CD4-positive, alpha-beta T cell treated with Interleukin-17A for 4 hours (primary cell): ENCODE measurements at regions not wholly inside any gene's neighbourhood (a gene's known extent, or its start where the extent isn't known, plus 50 kb on each side); places are given as distances from the start of the nearest gene placed in this dataset.
A peak's percentile ranks its signal among the peaks of the same experiment; 100 is the strongest.

Source experiments
- DNase-seq: peaks from one replicate; pipeline ENCODE4 v3.0.0-alpha.2; 2020; ENCODE audit warnings: mixed read lengths

- no peak for DNase-seq
Observed at GRCh38 chr1:23614032-23614660, 54.8 kb upstream of the ID3 start.

- DNase-seq: peak; percentile 75
Observed at GRCh38 chr1:23613191-23614031, 54.1 kb upstream of the ID3 start.

GRCh38 chr1:23611601-23612327, 52.5 kb upstream of the ID3 start:
- peak; percentile 70 for DNase-seq

GRCh38 chr1:23610677-23611076, 51.4 kb upstream of the ID3 start:
- DNase-seq: no peak

- DNase-seq: no peak
Observed at GRCh38 chr1:23609971-23610370, 50.7 kb upstream of the ID3 start.
